ENCODE measurements at regions not wholly inside any gene's neighbourhood (a gene's known extent, or its start where the extent isn't known, plus 50 kb on each side); places are given as distances from the start of the nearest gene placed in this dataset.

DNA sequence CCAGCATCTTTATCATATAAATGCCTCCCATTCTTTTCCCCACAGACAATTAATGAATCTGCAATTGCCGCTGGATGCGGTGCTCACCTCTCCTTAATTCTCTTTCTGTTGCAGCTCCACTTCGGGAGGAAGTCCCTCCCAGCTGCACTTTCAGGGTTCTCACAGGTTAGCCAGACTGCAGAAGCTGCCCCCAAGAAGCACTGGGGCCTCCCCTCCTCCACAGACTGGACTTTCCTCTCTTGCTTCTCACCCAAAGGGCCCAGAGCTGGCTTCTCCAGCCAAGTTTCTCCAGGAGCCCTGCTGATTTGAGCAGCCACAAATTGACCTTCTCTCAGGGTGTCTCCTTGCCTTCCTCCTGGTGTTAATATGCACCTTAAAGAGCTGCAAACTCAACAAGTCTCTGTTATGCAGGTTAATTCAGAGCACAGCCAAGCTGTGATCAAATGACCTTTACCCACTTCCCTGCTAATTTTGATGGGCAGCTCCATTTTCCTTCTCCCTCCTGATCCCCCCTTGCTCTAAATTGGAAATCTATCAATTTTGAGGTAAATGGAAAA lies 298.9 kb downstream of the BUD13 start:
- no peak overlapping the region for H3K27ac ChIP-seq (ENCODE audit: low read length)

DNA sequence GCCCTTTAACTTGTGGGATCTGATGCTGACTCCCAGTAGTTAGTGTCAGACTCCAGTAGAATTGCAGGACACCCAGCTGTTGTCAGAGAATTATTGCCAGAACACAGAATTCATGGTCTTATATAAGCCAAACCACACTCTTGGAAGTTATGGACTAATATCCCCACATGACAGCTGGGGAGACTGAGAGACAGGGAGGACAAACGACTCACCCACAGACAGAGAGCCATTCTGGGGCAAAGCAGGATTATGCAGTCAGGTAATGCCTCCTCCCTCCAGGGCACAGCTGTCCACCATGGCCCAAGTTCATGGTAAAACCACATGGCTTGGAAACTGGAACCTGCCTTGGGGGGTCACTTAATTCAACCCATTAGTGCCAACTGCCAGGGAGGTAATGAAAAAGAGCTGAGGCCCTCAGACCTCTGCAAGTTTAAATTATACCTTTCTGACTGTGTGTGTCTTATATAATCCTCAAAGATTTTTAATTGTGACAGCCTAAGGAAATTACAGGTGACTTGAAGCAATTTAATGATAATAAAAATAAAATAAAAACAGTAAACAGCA lies 299.5 kb downstream of the BUD13 start:
- no peak for TF ChIP-seq POLR2AphosphoS5 (IDR thresholded peaks at IDR 0.05)
- TF ChIP-seq, protein P1, sequence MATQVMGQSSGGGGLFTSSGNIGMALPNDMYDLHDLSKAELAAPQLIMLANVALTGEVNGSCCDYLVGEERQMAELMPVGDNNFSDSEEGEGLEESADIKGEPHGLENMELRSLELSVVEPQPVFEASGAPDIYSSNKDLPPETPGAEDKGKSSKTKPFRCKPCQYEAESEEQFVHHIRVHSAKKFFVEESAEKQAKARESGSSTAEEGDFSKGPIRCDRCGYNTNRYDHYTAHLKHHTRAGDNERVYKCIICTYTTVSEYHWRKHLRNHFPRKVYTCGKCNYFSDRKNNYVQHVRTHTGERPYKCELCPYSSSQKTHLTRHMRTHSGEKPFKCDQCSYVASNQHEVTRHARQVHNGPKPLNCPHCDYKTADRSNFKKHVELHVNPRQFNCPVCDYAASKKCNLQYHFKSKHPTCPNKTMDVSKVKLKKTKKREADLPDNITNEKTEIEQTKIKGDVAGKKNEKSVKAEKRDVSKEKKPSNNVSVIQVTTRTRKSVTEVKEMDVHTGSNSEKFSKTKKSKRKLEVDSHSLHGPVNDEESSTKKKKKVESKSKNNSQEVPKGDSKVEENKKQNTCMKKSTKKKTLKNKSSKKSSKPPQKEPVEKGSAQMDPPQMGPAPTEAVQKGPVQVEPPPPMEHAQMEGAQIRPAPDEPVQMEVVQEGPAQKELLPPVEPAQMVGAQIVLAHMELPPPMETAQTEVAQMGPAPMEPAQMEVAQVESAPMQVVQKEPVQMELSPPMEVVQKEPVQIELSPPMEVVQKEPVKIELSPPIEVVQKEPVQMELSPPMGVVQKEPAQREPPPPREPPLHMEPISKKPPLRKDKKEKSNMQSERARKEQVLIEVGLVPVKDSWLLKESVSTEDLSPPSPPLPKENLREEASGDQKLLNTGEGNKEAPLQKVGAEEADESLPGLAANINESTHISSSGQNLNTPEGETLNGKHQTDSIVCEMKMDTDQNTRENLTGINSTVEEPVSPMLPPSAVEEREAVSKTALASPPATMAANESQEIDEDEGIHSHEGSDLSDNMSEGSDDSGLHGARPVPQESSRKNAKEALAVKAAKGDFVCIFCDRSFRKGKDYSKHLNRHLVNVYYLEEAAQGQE (IDR thresholded peaks at IDR 0.05; ENCODE audit: borderline replicate concordance) = no peak
- no peak for TF ChIP-seq EZH2 (IDR thresholded peaks at IDR 0.05; ENCODE audit: borderline replicate concordance, insufficient read depth, low read length, poor library complexity, severe bottlenecking)
- no peak for TF ChIP-seq EP300 (conservative IDR thresholded peaks at IDR 0.05; ENCODE audit: poor library complexity, severe bottlenecking)
- no peak for TF ChIP-seq RAD21 (conservative IDR thresholded peaks at IDR 0.05)
- TF ChIP-seq TAF1 (IDR thresholded peaks at IDR 0.05; ENCODE audit: low read depth) = no peak
- no peak for TF ChIP-seq SMC3 (conservative IDR thresholded peaks at IDR 0.05; ENCODE audit: poor library complexity)
- TF ChIP-seq MXI1 (conservative IDR thresholded peaks at IDR 0.05; ENCODE audit: poor library complexity, severe bottlenecking) = no peak
- TF ChIP-seq, protein P2, sequence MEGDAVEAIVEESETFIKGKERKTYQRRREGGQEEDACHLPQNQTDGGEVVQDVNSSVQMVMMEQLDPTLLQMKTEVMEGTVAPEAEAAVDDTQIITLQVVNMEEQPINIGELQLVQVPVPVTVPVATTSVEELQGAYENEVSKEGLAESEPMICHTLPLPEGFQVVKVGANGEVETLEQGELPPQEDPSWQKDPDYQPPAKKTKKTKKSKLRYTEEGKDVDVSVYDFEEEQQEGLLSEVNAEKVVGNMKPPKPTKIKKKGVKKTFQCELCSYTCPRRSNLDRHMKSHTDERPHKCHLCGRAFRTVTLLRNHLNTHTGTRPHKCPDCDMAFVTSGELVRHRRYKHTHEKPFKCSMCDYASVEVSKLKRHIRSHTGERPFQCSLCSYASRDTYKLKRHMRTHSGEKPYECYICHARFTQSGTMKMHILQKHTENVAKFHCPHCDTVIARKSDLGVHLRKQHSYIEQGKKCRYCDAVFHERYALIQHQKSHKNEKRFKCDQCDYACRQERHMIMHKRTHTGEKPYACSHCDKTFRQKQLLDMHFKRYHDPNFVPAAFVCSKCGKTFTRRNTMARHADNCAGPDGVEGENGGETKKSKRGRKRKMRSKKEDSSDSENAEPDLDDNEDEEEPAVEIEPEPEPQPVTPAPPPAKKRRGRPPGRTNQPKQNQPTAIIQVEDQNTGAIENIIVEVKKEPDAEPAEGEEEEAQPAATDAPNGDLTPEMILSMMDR (IDR thresholded peaks at IDR 0.05; ENCODE audit: poor library complexity, severe bottlenecking) = no peak
- H3K9me2 ChIP-seq (ENCODE audit: insufficient read depth, low read length) = no peaks in the 10 kb centered on the region
- H3K4me2 ChIP-seq (ENCODE audit: low read length) = no peak overlapping the region
- H3K9me3 ChIP-seq (ENCODE audit: low read length) = no peaks in the 10 kb centered on the region
- H4K20me1 ChIP-seq (ENCODE audit: insufficient read depth) = no peaks in the 10 kb centered on the region
- H2AFZ ChIP-seq (ENCODE audit: low read depth, low read length) = no peak overlapping the region
- no peak overlapping the region for H3K9ac ChIP-seq (ENCODE audit: low read length)
- H3K4me3 ChIP-seq (ENCODE audit: low read length) = no peak overlapping the region
- no peak overlapping the region for H3K27ac ChIP-seq (ENCODE audit: low read length)
- H3K79me2 ChIP-seq (replicated peaks; ENCODE audit: insufficient read depth, low read length) = no peaks in the 10 kb centered on the region
- no peaks in the 10 kb centered on the region for H3K27me3 ChIP-seq (ENCODE audit: insufficient read depth, low read depth, low read length)
- no peaks in the 10 kb centered on the region for H3F3A ChIP-seq (ENCODE audit: insufficient read depth, low read length, poor library complexity, severe bottlenecking)
- no peaks in the 10 kb centered on the region for H3K36me3 ChIP-seq (ENCODE audit: insufficient read depth, low read length)

More for the DNA sequence above, 298.9 kb downstream of the BUD13 start:
- no peaks in the 10 kb centered on the region for H3K9me2 ChIP-seq (ENCODE audit: insufficient read depth, low read length)
- no peak overlapping the region for H3K4me3 ChIP-seq (ENCODE audit: low read length)
- no peak overlapping the region for H3K4me2 ChIP-seq (ENCODE audit: low read length)
- H2AFZ ChIP-seq (ENCODE audit: low read depth, low read length) = no peak overlapping the region
- no peaks in the 10 kb centered on the region for H3K9me3 ChIP-seq (ENCODE audit: low read length)
- H3F3A ChIP-seq (ENCODE audit: insufficient read depth, low read length, poor library complexity, severe bottlenecking) = no peaks in the 10 kb centered on the region
- no peaks in the 10 kb centered on the region for H3K36me3 ChIP-seq (ENCODE audit: insufficient read depth, low read length)
- no peaks in the 10 kb centered on the region for H4K20me1 ChIP-seq (ENCODE audit: insufficient read depth)
- H3K27me3 ChIP-seq (ENCODE audit: insufficient read depth, low read depth, low read length) = no peaks in the 10 kb centered on the region
- TF ChIP-seq TAF1 (IDR thresholded peaks at IDR 0.05; ENCODE audit: low read depth) (no peak), EZH2 (IDR thresholded peaks at IDR 0.05; ENCODE audit: borderline replicate concordance, insufficient read depth, low read length, poor library complexity, severe bottlenecking) (no peak), SMC3 (conservative IDR thresholded peaks at IDR 0.05; ENCODE audit: poor library complexity) (no peak), POLR2AphosphoS5 (IDR thresholded peaks at IDR 0.05) (no peak), EP300 (conservative IDR thresholded peaks at IDR 0.05; ENCODE audit: poor library complexity, severe bottlenecking) (no peak), RAD21 (conservative IDR thresholded peaks at IDR 0.05) (no peak), MXI1 (conservative IDR thresholded peaks at IDR 0.05; ENCODE audit: poor library complexity, severe bottlenecking) (no peak)
- TF ChIP-seq, protein P2 (IDR thresholded peaks at IDR 0.05; ENCODE audit: poor library complexity, severe bottlenecking) = no peak
- TF ChIP-seq, protein P1 (IDR thresholded peaks at IDR 0.05; ENCODE audit: borderline replicate concordance) = no peak
- no peaks in the 10 kb centered on the region for H3K79me2 ChIP-seq (replicated peaks; ENCODE audit: insufficient read depth, low read length)
- H3K9ac ChIP-seq (ENCODE audit: low read length) = no peak overlapping the region

Measured in neural cell (in vitro differentiated cells).